ENCODE measurements at regions not wholly inside any gene's neighbourhood (a gene's known extent, or its start where the extent isn't known, plus 50 kb on each side); places are given as distances from the start of the nearest gene placed in this dataset.

GRCh38 chr17:51508048-51508447 lies 247.7 kb downstream of the UTP18 start:
- Histone ChIP-seq H3K4me3 (ENCODE audit: low read depth, low read length) (no peak overlapping the region), H3K4me1 (ENCODE audit: control insufficient read depth, insufficient read depth, low read length) (no peaks in the 10 kb centered on the region), H3K36me3 (ENCODE audit: control insufficient read depth in 2 of 2, insufficient read depth in 1 of 2, low read length in 2 of 2) (no peaks in the 10 kb centered on the region), H3K27ac (ENCODE audit: extremely low read depth, low read depth, low read length) (no peak overlapping the region), H3K9me3 (ENCODE audit: control insufficient read depth, insufficient read depth, low read depth, low read length) (no peaks in the 10 kb centered on the region)
- POLR2A ChIA-PET = no interaction called here
- no peak for TF ChIP-seq ZSCAN16 (tag by site-specific recombination; IDR thresholded peaks at IDR 0.05)
- CTCF ChIA-PET = interaction anchor here (0.6 to 0.9 kb wide), 2 partner anchors 29 to 73 kb away, joined by 3 read pairs; no protein-coding TSS in a partner anchor

GRCh38 chr17:51510940-51511339 lies 250.6 kb downstream of the UTP18 start:
- Histone ChIP-seq H3K9me3 (ENCODE audit: control insufficient read depth, insufficient read depth, low read depth, low read length) (no peaks in the 10 kb centered on the region), H3K27ac (ENCODE audit: extremely low read depth, low read depth, low read length) (no peak overlapping the region), H3K36me3 (ENCODE audit: control insufficient read depth in 2 of 2, insufficient read depth in 1 of 2, low read length in 2 of 2) (no peaks in the 10 kb centered on the region), H3K4me1 (ENCODE audit: control insufficient read depth, insufficient read depth, low read length) (no peaks in the 10 kb centered on the region), H3K4me3 (ENCODE audit: low read depth, low read length) (no peak overlapping the region)
- TF ChIP-seq ZNF23 (tag by site-specific recombination; IDR thresholded peaks at IDR 0.05; ENCODE audit: borderline replicate concordance) = no peak
- no peak for TF ChIP-seq ZBTB8A (tag by site-specific recombination; IDR thresholded peaks at IDR 0.05)
- no peak for TF ChIP-seq MYNN (tag by site-specific recombination; IDR thresholded peaks at IDR 0.05; ENCODE audit: borderline replicate concordance)
- TF ChIP-seq BCL6B (tag by site-specific recombination; IDR thresholded peaks at IDR 0.05) = no peak
- no peak for TF ChIP-seq ZNF155 (tag by site-specific recombination; IDR thresholded peaks at IDR 0.05)
- TF ChIP-seq ZNF792 (tag by site-specific recombination; IDR thresholded peaks at IDR 0.05) = no peak
- TF ChIP-seq ZBTB20 (tag by site-specific recombination; IDR thresholded peaks at IDR 0.05) = no peak
- TF ChIP-seq ZNF214 (tag by site-specific recombination; IDR thresholded peaks at IDR 0.05; ENCODE audit: borderline replicate concordance) = no peak
- TF ChIP-seq GLIS2 (tag by site-specific recombination; IDR thresholded peaks at IDR 0.05) = no peak
- TF ChIP-seq PRDM4 (tag by site-specific recombination; IDR thresholded peaks at IDR 0.05) = no peak
- CTCF ChIA-PET = interaction anchor here (0.7 kb wide), 2 partner anchors 31 to 32 kb away, joined by 3 read pairs; no protein-coding TSS in a partner anchor
- POLR2A ChIA-PET = no interaction called here

GRCh38 chr17:51512220-51512907 lies 252.0 kb downstream of the UTP18 start:
- CTCF ChIA-PET = interaction anchor here (1.2 to 1.6 kb wide), 2 partner anchors 51 to 77 kb away, joined by 3 to 5 read pairs; no protein-coding TSS in a partner anchor

More at GRCh38 chr17:51512220-51512907, 252.0 kb downstream of the UTP18 start:
- TF ChIP-seq ZNF585B (tag by site-specific recombination; IDR thresholded peaks at IDR 0.05) (no peak), ZNF155 (tag by site-specific recombination; IDR thresholded peaks at IDR 0.05) (no peak), ZNF830 (tag by site-specific recombination; IDR thresholded peaks at IDR 0.05; ENCODE audit: low read depth) (no peak), ZNF394 (tag by site-specific recombination; IDR thresholded peaks at IDR 0.05; ENCODE audit: borderline replicate concordance) (no peak), HOXD13 (CRISPR knock-in tag; IDR thresholded peaks at IDR 0.05; ENCODE audit: borderline replicate concordance) (no peak), HOXC10 (CRISPR knock-in tag; IDR thresholded peaks at IDR 0.05) (no peak), ZNF24 (tag by site-specific recombination; IDR thresholded peaks at IDR 0.05) (no peak), ZNF2 (tag by site-specific recombination; IDR thresholded peaks at IDR 0.05) (no peak), OVOL3 (tag by site-specific recombination; IDR thresholded peaks at IDR 0.05) (no peak), ZNF48 (tag by site-specific recombination; IDR thresholded peaks at IDR 0.05) (no peak), ZNF341 (tag by site-specific recombination; IDR thresholded peaks at IDR 0.05; ENCODE audit: low read depth) (no peak), ZNF626 (tag by site-specific recombination; IDR thresholded peaks at IDR 0.05) (no peak), KLF10 (tag by site-specific recombination; IDR thresholded peaks at IDR 0.05) (no peak), ZNF366 (tag by site-specific recombination; conservative IDR thresholded peaks at IDR 0.05) (no peak)
- H3K4me1 ChIP-seq (ENCODE audit: control insufficient read depth, insufficient read depth, low read length) = no peaks in the 10 kb centered on the region
- no peaks in the 10 kb centered on the region for H3K9me3 ChIP-seq (ENCODE audit: control insufficient read depth, insufficient read depth, low read depth, low read length)
- H3K27ac ChIP-seq (ENCODE audit: extremely low read depth, low read depth, low read length) = no peak overlapping the region
- H3K4me3 ChIP-seq (ENCODE audit: low read depth, low read length) = no peak overlapping the region
- POLR2A ChIA-PET = no interaction called here
- H3K36me3 ChIP-seq (ENCODE audit: control insufficient read depth in 2 of 2, insufficient read depth in 1 of 2, low read length in 2 of 2) = no peaks in the 10 kb centered on the region
